GM12878 (cell line): ENCODE measurements at regions not wholly inside any gene's neighbourhood (a gene's known extent, or its start where the extent isn't known, plus 50 kb on each side); places are given as distances from the start of the nearest gene placed in this dataset.

Source experiments
- ATAC-seq: fragments of 200-7000 bp; cut with Tn5 transposase; 3 replicates; pipeline ENCODE4 v1.9.1; 2020; ENCODE audit warnings: mild to moderate bottlenecking, moderate library complexity
- BruUV-seq: library from RNA; stranded (reverse); fragments of 400-500 nt; replicated peaks from 2 replicates; lab custom pipeline; 2021; lab: Mats Ljungman, UMichigan
- CTCF ChIA-PET: fragments of 300-600 bp; sonication (Branson Sonifier 250); formaldehyde crosslinking; extraction: SDS; loops from one replicate; lab custom pipeline; 2021; ENCODE audit warnings: inconsistent platforms; lab: Yijun Ruan, JAX
- POLR2A ChIA-PET: fragments of 350-600 bp; formaldehyde crosslinking; extraction: SDS; loops from one replicate; lab custom pipeline; 2021; ENCODE audit warnings: inconsistent platforms; lab: Charles Lee
- RAD21 ChIA-PET: fragments of 300-600 bp; sonication (Branson Sonifier 250); formaldehyde crosslinking; loops from one replicate; lab custom pipeline; 2023; ENCODE audit warnings: antibody characterized with exemption; ENCODE audit not compliant: unreplicated experiment; lab: Charles Lee
- SMC1A ChIA-PET: fragments of 300-600 bp; sonication (Branson Sonifier 250); formaldehyde crosslinking; loops from one replicate; lab custom pipeline; 2023; ENCODE audit not compliant: unreplicated experiment, uncharacterized antibody; lab: Charles Lee
- DNase-seq: peaks from one replicate; pipeline ENCODE4 v3.0.0-alpha.2; 2011; ENCODE audit warnings: low read depth, low spot score
- FAIRE-seq: peaks from 3 replicates; lab custom pipeline; 2011; peaks lifted over from hg19 to GRCh38; lab: Jason Lieb, UNC
- H2AFZ ChIP-seq: 2 replicates; pipeline ENCODE4 v1.6.0; 2011; ENCODE audit warnings: low read depth, low read length, control low read depth; ENCODE audit not compliant: control insufficient read depth
- H3K27ac ChIP-seq: 2 replicates; pipeline ENCODE4 v1.5.1; 2011; ENCODE audit warnings: control low read depth; ENCODE audit not compliant: control insufficient read depth, insufficient read depth
- H3K27me3 ChIP-seq, 2 experiments: replicated peaks in 1 of 2; 2 replicates each; pipeline versions ENCODE4 v1.6.0 to v1.6.1; 2011; ENCODE audit warnings: low read length in 1 of 2; ENCODE audit not compliant: control insufficient read depth in 2 of 2, insufficient read depth in 2 of 2
- H3K36me3 ChIP-seq, 2 experiments: 2 replicates each; pipeline ENCODE4 v1.5.1; 2011; ENCODE audit warnings: low read length in 1 of 2; ENCODE audit not compliant: control insufficient read depth in 2 of 2, insufficient read depth in 2 of 2
- H3K4me1 ChIP-seq: 2 replicates; pipeline ENCODE4 v1.6.1; 2011; ENCODE audit warnings: mild to moderate bottlenecking, low read length, moderate library complexity, mixed read lengths; ENCODE audit not compliant: control insufficient read depth, insufficient read depth
- H3K4me2 ChIP-seq: 2 replicates; pipeline ENCODE4 v1.6.0; 2011; ENCODE audit warnings: control low read depth; ENCODE audit not compliant: control insufficient read depth, insufficient read depth
- H3K4me3 ChIP-seq: fragments of 200-600 bp; sonication (generic); 2 replicates; pipeline ENCODE4 v1.5.1; 2016
- H3K79me2 ChIP-seq: 2 replicates; pipeline ENCODE4 v1.6.0; 2011; ENCODE audit warnings: low read length; ENCODE audit not compliant: control insufficient read depth, insufficient read depth
- H3K9ac ChIP-seq: 2 replicates; pipeline ENCODE4 v1.8.0; 2011; ENCODE audit warnings: low read length, control low read depth, mixed read lengths; ENCODE audit not compliant: control insufficient read depth, insufficient read depth
- H3K9me3 ChIP-seq: replicated peaks from 3 replicates; pipeline ENCODE4 v1.5.1; 2011; ENCODE audit warnings: mild to moderate bottlenecking, low read length; ENCODE audit not compliant: control insufficient read depth, insufficient read depth
- H4K20me1 ChIP-seq: 2 replicates; pipeline ENCODE4 v1.6.0; 2011; ENCODE audit not compliant: control insufficient read depth, insufficient read depth
- CBX5 ChIP-seq: sonication (generic); IDR thresholded peaks from 2 replicates; pipeline ENCODE4 v1.6.1; 2016; ENCODE audit warnings: low read depth, moderate library complexity, mild to moderate bottlenecking, inconsistent platforms
- FOXK2 ChIP-seq: fragments of 450-650 bp; IDR thresholded peaks from 2 replicates; pipeline ENCODE4 v1.6.1; 2017; ENCODE audit warnings: mild to moderate bottlenecking, moderate library complexity
- NFXL1 ChIP-seq: fragments of 450-650 bp; IDR thresholded peaks from 2 replicates; pipeline ENCODE4 v1.6.1; 2017; ENCODE audit warnings: antibody characterized with exemption, mild to moderate bottlenecking, borderline replicate concordance
- RAD51 ChIP-seq: fragments of 450-650 bp; IDR thresholded peaks from 2 replicates; pipeline ENCODE4 v1.6.1; 2016; ENCODE audit warnings: moderate library complexity, mild to moderate bottlenecking, inconsistent platforms
- RUNX3 ChIP-seq: IDR thresholded peaks from 2 replicates; pipeline ENCODE4 v1.6.1; 2012; ENCODE audit warnings: low read length, inconsistent platforms
- SUPT20H ChIP-seq: IDR thresholded peaks from 2 replicates; pipeline ENCODE4 v1.6.1; 2011; ENCODE audit warnings: low read depth, mild to moderate bottlenecking, low read length, moderate library complexity, borderline replicate concordance; ENCODE audit not compliant: control insufficient read depth
- YY1 ChIP-seq: IDR thresholded peaks from 2 replicates; pipeline ENCODE4 v1.6.1; 2011; ENCODE audit warnings: low read depth, mild to moderate bottlenecking, low read length
- WGBS: methylation state at CpG from one replicate; pipeline ENCODE4 v1.1.6; 2016; ENCODE audit warnings: low lambda C conversion rate; ENCODE audit not compliant: insufficient replicate concordance, insufficient coverage; ENCODE audit errors: missing lambda C conversion rate; 5-methylcytosine and 5-hydroxymethylcytosine counted together
- in situ Hi-C: fragments of 300-500 bp; cut with MboI; formaldehyde crosslinking; loops from 9 replicates; pipeline ENCODE4 v1.14.3; 2018; ENCODE audit warnings: mixed read lengths
- intact Hi-C: fragments of 100-400 bp; cut with micrococcal nuclease; formaldehyde crosslinking; loops from one replicate; pipeline ENCODE4 v1.14.2; 2022; ENCODE audit not compliant: unreplicated experiment
- TF ChIP-seq, protein P1 (sequence below): IDR thresholded peaks from 2 replicates; pipeline ENCODE4 v1.6.1; 2011; ENCODE audit warnings: mild to moderate bottlenecking, low read depth, low read length, moderate library complexity; ENCODE audit not compliant: insufficient replicate concordance
- TF ChIP-seq, protein P2 (sequence below): fragments of 450-650 bp; IDR thresholded peaks from 2 replicates; pipeline ENCODE4 v1.6.1; 2018; ENCODE audit warnings: mild to moderate bottlenecking, low read depth, moderate library complexity; ENCODE audit not compliant: partially characterized antibody
- TF ChIP-seq, protein P3 (sequence below): fragments of 450-650 bp; IDR thresholded peaks from 2 replicates; pipeline ENCODE4 v1.6.1; 2017; ENCODE audit warnings: mild to moderate bottlenecking, low read depth, inconsistent platforms; ENCODE audit not compliant: poor library complexity, severe bottlenecking

DNA sequence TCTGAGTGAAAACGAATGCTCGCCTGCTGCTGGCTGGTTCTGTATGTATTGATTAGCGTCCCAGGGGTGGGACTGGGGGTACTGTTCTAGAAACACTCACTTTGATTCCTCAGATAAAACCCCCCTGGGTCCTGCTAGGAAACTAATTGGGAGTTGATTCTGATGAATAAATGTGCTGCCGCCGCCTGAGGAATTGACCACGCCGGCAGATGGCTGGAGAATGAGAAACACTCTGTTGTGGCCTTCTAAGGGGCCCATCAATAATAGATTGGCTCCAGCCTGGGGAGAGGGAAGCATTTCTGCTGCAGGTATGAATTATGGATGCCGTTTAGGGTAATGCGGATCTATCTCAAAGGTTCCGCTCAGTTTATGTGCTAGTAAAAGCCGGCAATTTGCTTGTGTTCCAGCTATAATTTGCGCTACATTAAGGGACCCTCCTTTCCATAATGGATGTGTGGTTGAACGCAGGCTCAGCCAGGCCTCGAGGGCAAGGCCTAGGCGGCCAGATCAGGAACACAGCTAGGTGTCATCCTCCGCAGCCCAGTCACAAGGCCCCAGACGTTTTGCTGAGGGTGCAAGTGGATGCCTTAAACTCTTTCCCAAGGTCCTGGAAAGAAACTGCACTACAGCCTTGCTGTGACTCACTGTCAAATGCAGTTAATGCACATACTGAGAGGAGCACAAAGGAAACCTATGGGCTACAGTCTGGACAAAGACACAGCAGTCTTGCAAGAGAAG, 132.2 kb upstream of the HS3ST2 start:
- no peaks in the 10 kb centered on the region for H3K4me1 ChIP-seq
- no peaks in the 10 kb centered on the region for H4K20me1 ChIP-seq
- TF ChIP-seq NFXL1 (no peak), FOXK2 (peak; percentile 27), RAD51 (no peak)
- H3K27ac ChIP-seq, result no peak overlapping the region
- H3K79me2 ChIP-seq, result no peaks in the 10 kb centered on the region
- no peaks in the 10 kb centered on the region for H3K27me3 ChIP-seq
- H3K4me2 ChIP-seq, result no peak overlapping the region
- FAIRE-seq (no peak), ATAC-seq (no peak), DNase-seq (no peak)
- H3K4me3 ChIP-seq, result no peak overlapping the region
- H3K9ac ChIP-seq, result no peak overlapping the region
- CTCF ChIA-PET, result interaction anchor here (1.0 to 1.2 kb wide), 3 partner anchors 27 to 1495 kb away, joined by 3 read pairs; no protein-coding TSS in a partner anchor
- BruUV-seq, result no TSS peak
- in situ Hi-C loops, result no loop called here
- intact Hi-C loops, result no loop called here
- H3K36me3 ChIP-seq, result no peaks in the 10 kb centered on the region
- no peak overlapping the region for H2AFZ ChIP-seq
- RAD21 ChIA-PET, result no interaction called here
- SMC1A ChIA-PET, result no interaction called here
- POLR2A ChIA-PET, result no interaction called here
- no peaks in the 10 kb centered on the region for H3K9me3 ChIP-seq
- whole genome bisulfite sequencing, result 58% methylated on average over 17 of the region's 17 CpGs

DNA sequence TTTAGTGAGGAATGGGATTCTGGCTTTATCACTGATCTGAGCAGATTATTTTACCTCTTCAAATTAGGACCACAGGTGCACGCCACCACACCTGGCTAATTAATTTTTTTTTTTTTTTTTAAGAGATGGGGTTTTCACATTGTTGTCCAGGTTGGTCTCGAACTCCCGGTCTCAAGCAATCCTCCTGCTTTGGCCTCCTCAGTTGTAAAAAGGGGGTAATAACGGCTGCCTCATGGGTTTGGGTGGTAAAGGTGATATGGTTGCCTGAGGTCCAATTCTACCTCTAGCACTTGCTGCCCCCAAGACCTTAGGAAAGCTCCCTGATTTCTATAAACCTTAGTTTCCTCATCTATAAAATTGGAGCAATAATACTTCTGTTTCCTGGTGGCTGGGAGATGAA, 130.7 kb upstream of the HS3ST2 start:
- in situ Hi-C loops (no loop called here), intact Hi-C loops (no loop called here)
- no peak overlapping the region for H3K27ac ChIP-seq
- H3K27me3 ChIP-seq, result no peaks in the 10 kb centered on the region
- no TSS peak for BruUV-seq
- 25% methylated on average over 4 of the region's 4 CpGs for WGBS
- SMC1A ChIA-PET, result interaction anchor here (1.1 to 1.3 kb wide), 4 partner anchors 10 to 1514 kb away, joined by 3 to 5 read pairs (median 3); no protein-coding TSS in a partner anchor
- no peak overlapping the region for H3K4me3 ChIP-seq
- FAIRE-seq (no peak), ATAC-seq (no peak), DNase-seq (no peak)
- no peaks in the 10 kb centered on the region for H3K4me1 ChIP-seq
- no peak overlapping the region for H3K9ac ChIP-seq
- H3K4me2 ChIP-seq, result no peak overlapping the region
- POLR2A ChIA-PET, result no interaction called here
- H4K20me1 ChIP-seq, result no peaks in the 10 kb centered on the region
- H3K36me3 ChIP-seq, result no peaks in the 10 kb centered on the region
- CTCF ChIA-PET, result interaction anchor here (0.7 to 1.1 kb wide), 3 partner anchors 13 to 189 kb away, joined by 3 to 5 read pairs (median 3); no protein-coding TSS in a partner anchor
- RAD21 ChIA-PET, result no interaction called here
- H3K79me2 ChIP-seq, result no peaks in the 10 kb centered on the region
- H3K9me3 ChIP-seq, result no peaks in the 10 kb centered on the region
- H2AFZ ChIP-seq, result no peak overlapping the region
- TF ChIP-seq, protein P1, sequence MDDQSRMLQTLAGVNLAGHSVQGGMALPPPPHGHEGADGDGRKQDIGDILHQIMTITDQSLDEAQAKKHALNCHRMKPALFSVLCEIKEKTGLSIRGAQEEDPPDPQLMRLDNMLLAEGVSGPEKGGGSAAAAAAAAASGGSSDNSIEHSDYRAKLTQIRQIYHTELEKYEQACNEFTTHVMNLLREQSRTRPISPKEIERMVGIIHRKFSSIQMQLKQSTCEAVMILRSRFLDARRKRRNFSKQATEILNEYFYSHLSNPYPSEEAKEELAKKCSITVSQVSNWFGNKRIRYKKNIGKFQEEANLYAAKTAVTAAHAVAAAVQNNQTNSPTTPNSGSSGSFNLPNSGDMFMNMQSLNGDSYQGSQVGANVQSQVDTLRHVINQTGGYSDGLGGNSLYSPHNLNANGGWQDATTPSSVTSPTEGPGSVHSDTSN, result no peak
- no peak for TF ChIP-seq CBX5
- no peak for TF ChIP-seq SUPT20H
- TF ChIP-seq, protein P2, sequence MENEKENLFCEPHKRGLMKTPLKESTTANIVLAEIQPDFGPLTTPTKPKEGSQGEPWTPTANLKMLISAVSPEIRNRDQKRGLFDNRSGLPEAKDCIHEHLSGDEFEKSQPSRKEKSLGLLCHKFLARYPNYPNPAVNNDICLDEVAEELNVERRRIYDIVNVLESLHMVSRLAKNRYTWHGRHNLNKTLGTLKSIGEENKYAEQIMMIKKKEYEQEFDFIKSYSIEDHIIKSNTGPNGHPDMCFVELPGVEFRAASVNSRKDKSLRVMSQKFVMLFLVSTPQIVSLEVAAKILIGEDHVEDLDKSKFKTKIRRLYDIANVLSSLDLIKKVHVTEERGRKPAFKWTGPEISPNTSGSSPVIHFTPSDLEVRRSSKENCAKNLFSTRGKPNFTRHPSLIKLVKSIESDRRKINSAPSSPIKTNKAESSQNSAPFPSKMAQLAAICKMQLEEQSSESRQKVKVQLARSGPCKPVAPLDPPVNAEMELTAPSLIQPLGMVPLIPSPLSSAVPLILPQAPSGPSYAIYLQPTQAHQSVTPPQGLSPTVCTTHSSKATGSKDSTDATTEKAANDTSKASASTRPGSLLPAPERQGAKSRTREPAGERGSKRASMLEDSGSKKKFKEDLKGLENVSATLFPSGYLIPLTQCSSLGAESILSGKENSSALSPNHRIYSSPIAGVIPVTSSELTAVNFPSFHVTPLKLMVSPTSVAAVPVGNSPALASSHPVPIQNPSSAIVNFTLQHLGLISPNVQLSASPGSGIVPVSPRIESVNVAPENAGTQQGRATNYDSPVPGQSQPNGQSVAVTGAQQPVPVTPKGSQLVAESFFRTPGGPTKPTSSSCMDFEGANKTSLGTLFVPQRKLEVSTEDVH, result no peak
- no peak for TF ChIP-seq RUNX3
- TF ChIP-seq, protein P3, sequence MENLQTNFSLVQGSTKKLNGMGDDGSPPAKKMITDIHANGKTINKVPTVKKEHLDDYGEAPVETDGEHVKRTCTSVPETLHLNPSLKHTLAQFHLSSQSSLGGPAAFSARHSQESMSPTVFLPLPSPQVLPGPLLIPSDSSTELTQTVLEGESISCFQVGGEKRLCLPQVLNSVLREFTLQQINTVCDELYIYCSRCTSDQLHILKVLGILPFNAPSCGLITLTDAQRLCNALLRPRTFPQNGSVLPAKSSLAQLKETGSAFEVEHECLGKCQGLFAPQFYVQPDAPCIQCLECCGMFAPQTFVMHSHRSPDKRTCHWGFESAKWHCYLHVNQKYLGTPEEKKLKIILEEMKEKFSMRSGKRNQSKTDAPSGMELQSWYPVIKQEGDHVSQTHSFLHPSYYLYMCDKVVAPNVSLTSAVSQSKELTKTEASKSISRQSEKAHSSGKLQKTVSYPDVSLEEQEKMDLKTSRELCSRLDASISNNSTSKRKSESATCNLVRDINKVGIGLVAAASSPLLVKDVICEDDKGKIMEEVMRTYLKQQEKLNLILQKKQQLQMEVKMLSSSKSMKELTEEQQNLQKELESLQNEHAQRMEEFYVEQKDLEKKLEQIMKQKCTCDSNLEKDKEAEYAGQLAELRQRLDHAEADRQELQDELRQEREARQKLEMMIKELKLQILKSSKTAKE, result no peak
- no peak for TF ChIP-seq YY1
- no peak for TF ChIP-seq RAD51
